Vagina (tissue), 2 donors: ENCODE measurements at regions not wholly inside any gene's neighbourhood (a gene's known extent, or its start where the extent isn't known, plus 50 kb on each side); places are given as distances from the start of the nearest gene placed in this dataset.

Experiments
- CTCF ChIP-seq, 3 experiments: fragments of 450-650 bp in 2 of 3; fragments of 200-600 bp in 1 of 3; sonication (generic) in 1 of 3; IDR thresholded peaks; one replicate each; pipeline ENCODE4 v1.5.1; 2017 to 2019; ENCODE audit warnings: antibody characterized with exemption in 3 of 3, mild to moderate bottlenecking in 2 of 3, moderate library complexity in 2 of 3
- POLR2A ChIP-seq, 2 donors: fragments of 450-650 bp; IDR thresholded peaks; one replicate each; pipeline ENCODE4 v1.6.1; 2017; ENCODE audit warnings: antibody characterized with exemption in 2 of 2, mild to moderate bottlenecking in 2 of 2, moderate library complexity in 2 of 2

- TF ChIP-seq POLR2A (IDR thresholded peaks at IDR 0.05) (no peak), CTCF (IDR thresholded peaks at IDR 0.05) (peak in 1 of 3 experiments; percentile 4)
Measured at GRCh38 chr5:113682497-113683136, 169.1 kb downstream of the YTHDC2 start.
